Activated CD8-positive, alpha-beta T cell treated with anti-CD3 and anti-CD28 coated beads, Interleukin-2, amount 10 ng/mL, durations not matched to agents 7 days and 5 days (primary cell): ENCODE measurements at regions not wholly inside any gene's neighbourhood (a gene's known extent, or its start where the extent isn't known, plus 50 kb on each side); places are given as distances from the start of the nearest gene placed in this dataset.
A peak's percentile ranks its signal among the peaks of the same experiment; 100 is the strongest.

Experiments used
- ATAC-seq: fragments of 150-1000 bp; cut with Tn5 transposase; one replicate; pipeline ENCODE4 v1.10.0; 2021; ENCODE audit warnings: moderate library complexity
- CTCF ChIA-PET: fragments of 350-600 bp; sonication (Branson Sonifier 250); formaldehyde crosslinking; loops from one replicate; lab custom pipeline; 2021; ENCODE audit warnings: antibody characterized with exemption; lab: Charles Lee
- POLR2A ChIA-PET: fragments of 350-600 bp; sonication (Branson Sonifier 250); formaldehyde crosslinking; loops from one replicate; lab custom pipeline; 2021; ENCODE audit warnings: antibody characterized with exemption; lab: Charles Lee
- DNase-seq: peaks from one replicate; pipeline ENCODE4 v3.0.0-alpha.2; 2020
- H3K27ac Mint-ChIP-seq: one replicate; pipeline ENCODE4 v1.8.0; 2021; ENCODE audit warnings: mild to moderate bottlenecking, mixed read lengths
- H3K27me3 Mint-ChIP-seq: one replicate; pipeline ENCODE4 v1.8.0; 2021; ENCODE audit warnings: low read depth, mixed read lengths
- H3K36me3 Mint-ChIP-seq: one replicate; pipeline ENCODE4 v1.8.0; 2021; ENCODE audit warnings: low read depth, mixed read lengths
- H3K4me1 Mint-ChIP-seq: one replicate; pipeline ENCODE4 v1.8.0; 2021; ENCODE audit warnings: low read depth, mixed read lengths
- H3K4me3 Mint-ChIP-seq: one replicate; pipeline ENCODE4 v1.8.0; 2021; ENCODE audit warnings: mild to moderate bottlenecking, mixed read lengths
- H3K9me3 Mint-ChIP-seq: one replicate; pipeline ENCODE4 v1.8.0; 2022; ENCODE audit warnings: mixed read lengths; ENCODE audit not compliant: insufficient read depth

DNA sequence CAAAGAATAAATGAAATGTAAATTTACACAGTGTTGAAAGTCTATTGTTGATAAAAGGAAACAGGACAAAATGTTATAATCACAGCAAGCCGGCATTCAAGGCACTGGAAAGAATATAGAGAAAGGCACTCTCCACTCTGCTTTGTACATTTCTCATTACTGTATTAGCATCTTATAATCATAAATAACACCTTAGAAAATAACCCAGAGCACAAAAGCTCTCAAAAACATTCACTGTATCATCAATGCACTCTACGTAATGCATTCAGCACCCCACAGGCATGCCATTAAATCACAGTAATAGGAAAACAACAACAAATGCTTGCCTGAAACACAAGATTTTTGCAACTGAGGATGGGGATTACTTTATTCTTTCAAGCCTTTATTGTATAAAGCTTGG lies 75.3 kb upstream of the TRPC3 start:
- POLR2A ChIA-PET: interaction anchor here (0.7 kb wide), 1 partner anchor 507 kb away, joined by 3 read pairs; no protein-coding TSS in a partner anchor
- H3K27ac Mint-ChIP-seq: no peak overlapping the region
- H3K9me3 Mint-ChIP-seq: no peaks in the 10 kb centered on the region
- no peaks in the 10 kb centered on the region for H3K36me3 Mint-ChIP-seq
- CTCF ChIA-PET: no interaction called here
- no peak overlapping the region for H3K4me3 Mint-ChIP-seq
- peaks cover 16% of the 10 kb centered on the region for H3K27me3 Mint-ChIP-seq
- H3K4me1 Mint-ChIP-seq: no peaks in the 10 kb centered on the region
- ATAC-seq (no peak), DNase-seq (no peak)

DNA sequence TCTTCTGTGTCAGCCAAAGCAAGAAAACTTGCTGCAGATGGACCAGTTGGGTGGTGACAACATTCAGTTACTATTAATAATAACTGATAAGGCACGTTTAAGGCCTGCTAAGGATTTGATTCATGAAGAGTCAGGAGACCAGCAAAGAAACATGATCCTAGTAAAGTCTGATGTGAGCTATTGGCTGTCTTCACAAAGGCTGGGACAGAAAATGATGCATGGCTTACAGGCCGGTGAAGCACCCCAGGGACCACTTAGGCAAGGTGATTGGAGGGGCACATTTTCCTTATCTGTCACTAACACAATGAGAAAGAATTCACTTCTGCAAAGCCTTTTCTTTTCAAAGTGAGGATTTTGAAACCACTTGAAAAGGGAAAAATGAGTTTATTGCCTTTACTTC lies 65.4 kb upstream of the TRPC3 start:
- ATAC-seq (no peak), DNase-seq (no peak)
- Mint-ChIP-seq H3K36me3 (no peaks in the 10 kb centered on the region), H3K27me3 (peaks cover 23% of the 10 kb centered on the region), H3K27ac (no peak overlapping the region), H3K4me3 (no peak overlapping the region), H3K9me3 (no peaks in the 10 kb centered on the region), H3K4me1 (no peaks in the 10 kb centered on the region)
- ChIA-PET CTCF (no interaction called here), POLR2A (no interaction called here)

DNA sequence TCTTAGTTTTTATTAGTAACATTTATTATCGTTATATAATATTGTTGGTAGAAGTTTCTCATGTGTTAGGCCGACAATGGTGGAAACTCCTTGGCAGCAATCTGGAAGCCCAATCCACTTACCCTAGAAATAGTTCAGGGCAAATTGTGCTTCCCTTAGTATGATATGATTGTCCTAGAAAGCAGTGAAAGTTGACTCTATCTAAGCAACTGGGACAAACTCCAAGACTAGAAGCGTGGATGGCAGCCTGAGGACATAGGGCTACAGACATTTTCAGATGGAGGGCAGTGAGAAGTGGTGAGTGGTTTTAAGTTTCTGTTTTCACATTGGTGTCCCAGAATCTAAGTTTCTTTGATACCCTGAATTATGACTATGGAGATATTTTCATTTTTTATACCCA lies 63.3 kb upstream of the TRPC3 start:
- ATAC-seq (no peak), DNase-seq (no peak)
- H3K4me1 Mint-ChIP-seq: no peaks in the 10 kb centered on the region
- no peak overlapping the region for H3K27ac Mint-ChIP-seq
- peaks cover 34% of the 10 kb centered on the region for H3K27me3 Mint-ChIP-seq
- CTCF ChIA-PET: no interaction called here
- H3K9me3 Mint-ChIP-seq: no peaks in the 10 kb centered on the region
- H3K36me3 Mint-ChIP-seq: no peaks in the 10 kb centered on the region
- no peak overlapping the region for H3K4me3 Mint-ChIP-seq
- POLR2A ChIA-PET: no interaction called here

DNA sequence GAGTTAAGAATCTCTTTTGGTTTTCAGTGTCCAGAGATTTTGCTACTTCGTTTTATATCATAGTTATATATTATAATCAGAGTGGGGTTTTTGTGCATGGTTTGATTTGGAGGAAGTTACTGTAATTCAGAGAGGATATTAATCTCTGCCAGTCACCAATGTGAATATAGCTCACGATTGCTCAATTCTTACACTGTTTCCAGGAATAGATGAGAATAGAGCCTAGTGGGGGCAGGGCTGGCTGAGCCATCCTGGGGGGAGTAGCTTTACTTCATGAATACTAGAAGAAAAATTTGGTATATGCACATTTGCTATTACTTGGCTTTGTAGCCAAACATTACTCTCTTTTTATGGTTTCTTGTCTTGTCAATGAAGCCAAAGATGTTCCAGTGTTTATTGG lies 60.9 kb upstream of the TRPC3 start:
- DNase-seq: no peak
- ChIA-PET POLR2A (no interaction called here), CTCF (interaction anchor here (1.3 kb wide), 1 partner anchor 9 kb away, joined by 5 read pairs; no protein-coding TSS in a partner anchor)
- Mint-ChIP-seq H3K9me3 (no peaks in the 10 kb centered on the region), H3K27ac (no peak overlapping the region), H3K4me3 (no peak overlapping the region), H3K36me3 (no peaks in the 10 kb centered on the region), H3K27me3 (peaks cover 24% of the 10 kb centered on the region), H3K4me1 (no peaks in the 10 kb centered on the region)
- ATAC-seq: no peak

DNA sequence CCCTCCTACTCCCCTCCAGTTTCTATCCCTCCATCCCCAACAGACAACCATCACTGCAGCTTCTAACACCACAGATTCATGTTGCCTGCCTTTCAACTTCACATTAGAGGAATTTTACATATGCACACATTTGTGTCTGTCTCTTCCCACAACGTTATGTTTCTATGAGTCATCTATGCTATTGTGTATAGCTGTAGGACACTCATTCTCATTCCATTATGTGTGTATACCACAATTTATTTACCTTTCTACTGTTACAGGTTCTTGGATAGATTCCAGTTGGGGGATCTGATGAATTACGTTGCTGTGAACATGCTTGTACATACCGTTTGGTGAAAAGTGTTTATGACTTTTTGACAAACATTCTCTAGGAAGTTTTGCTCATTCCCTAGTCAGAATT lies 58.8 kb upstream of the TRPC3 start:
- ChIA-PET POLR2A (no interaction called here), CTCF (no interaction called here)
- no peaks in the 10 kb centered on the region for H3K9me3 Mint-ChIP-seq
- no peak overlapping the region for H3K4me3 Mint-ChIP-seq
- H3K36me3 Mint-ChIP-seq: no peaks in the 10 kb centered on the region
- H3K27me3 Mint-ChIP-seq: peaks cover 20% of the 10 kb centered on the region
- peaks cover 10% of the 10 kb centered on the region for H3K4me1 Mint-ChIP-seq
- no peak for DNase-seq
- no peak overlapping the region for H3K27ac Mint-ChIP-seq
- no peak for ATAC-seq

DNA sequence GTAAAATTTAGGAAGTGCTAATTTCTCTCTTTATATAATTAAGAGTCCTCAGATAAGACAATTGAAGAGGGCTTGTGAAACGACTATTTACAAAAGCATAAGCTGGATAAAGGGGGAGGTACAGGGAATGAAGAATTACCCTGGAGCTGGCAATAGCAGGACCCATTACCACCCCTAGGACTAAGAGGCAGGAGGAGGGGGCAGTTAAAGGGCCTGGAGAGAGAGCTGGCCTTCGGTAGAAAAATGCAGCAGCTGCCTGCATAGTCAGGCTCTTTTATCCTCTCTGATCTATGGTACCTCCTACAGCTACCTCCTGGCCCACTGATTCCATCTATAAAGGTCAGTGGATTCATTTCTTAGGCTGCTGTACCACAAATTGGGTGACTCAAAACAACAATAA lies 57.7 kb upstream of the TRPC3 start:
- Mint-ChIP-seq H3K36me3 (no peaks in the 10 kb centered on the region), H3K4me3 (no peak overlapping the region), H3K27ac (no peak overlapping the region), H3K4me1 (peaks cover 10% of the 10 kb centered on the region), H3K27me3 (peaks cover 23% of the 10 kb centered on the region), H3K9me3 (no peaks in the 10 kb centered on the region)
- CTCF ChIA-PET: interaction anchor here (1.8 kb wide), 1 partner anchor 59 kb away, joined by 4 read pairs; no protein-coding TSS in a partner anchor
- POLR2A ChIA-PET: no interaction called here
- DNase-seq: no peak
- no peak for ATAC-seq

DNA sequence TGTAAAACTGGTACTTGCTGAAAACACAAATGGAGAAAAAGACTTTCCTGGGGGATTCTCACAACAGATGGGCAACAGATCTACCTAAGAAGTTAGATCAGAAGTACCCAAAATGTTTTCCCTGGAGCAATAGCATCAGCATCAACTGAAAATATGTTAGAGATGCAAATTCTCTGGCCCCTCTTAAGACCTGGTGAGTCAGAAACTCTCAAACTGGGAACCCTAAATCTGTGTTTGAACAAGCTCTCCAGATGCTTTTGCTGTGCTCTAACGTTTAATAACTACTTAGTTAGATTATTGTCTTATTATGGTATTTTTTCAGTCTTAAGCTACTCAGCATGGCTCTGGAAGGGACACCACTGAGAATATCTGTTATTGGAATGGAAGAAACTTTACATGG lies 55.2 kb upstream of the TRPC3 start:
- no peaks in the 10 kb centered on the region for H3K36me3 Mint-ChIP-seq
- no peak overlapping the region for H3K27ac Mint-ChIP-seq
- ATAC-seq (no peak), DNase-seq (no peak)
- CTCF ChIA-PET: interaction anchor here (1.0 to 1.4 kb wide), 2 partner anchors 58 to 571 kb away, joined by 3 to 4 read pairs; no protein-coding TSS in a partner anchor
- H3K4me1 Mint-ChIP-seq: peaks cover 10% of the 10 kb centered on the region
- POLR2A ChIA-PET: no interaction called here
- H3K27me3 Mint-ChIP-seq: peaks cover 26% of the 10 kb centered on the region
- no peak overlapping the region for H3K4me3 Mint-ChIP-seq
- no peaks in the 10 kb centered on the region for H3K9me3 Mint-ChIP-seq

DNA sequence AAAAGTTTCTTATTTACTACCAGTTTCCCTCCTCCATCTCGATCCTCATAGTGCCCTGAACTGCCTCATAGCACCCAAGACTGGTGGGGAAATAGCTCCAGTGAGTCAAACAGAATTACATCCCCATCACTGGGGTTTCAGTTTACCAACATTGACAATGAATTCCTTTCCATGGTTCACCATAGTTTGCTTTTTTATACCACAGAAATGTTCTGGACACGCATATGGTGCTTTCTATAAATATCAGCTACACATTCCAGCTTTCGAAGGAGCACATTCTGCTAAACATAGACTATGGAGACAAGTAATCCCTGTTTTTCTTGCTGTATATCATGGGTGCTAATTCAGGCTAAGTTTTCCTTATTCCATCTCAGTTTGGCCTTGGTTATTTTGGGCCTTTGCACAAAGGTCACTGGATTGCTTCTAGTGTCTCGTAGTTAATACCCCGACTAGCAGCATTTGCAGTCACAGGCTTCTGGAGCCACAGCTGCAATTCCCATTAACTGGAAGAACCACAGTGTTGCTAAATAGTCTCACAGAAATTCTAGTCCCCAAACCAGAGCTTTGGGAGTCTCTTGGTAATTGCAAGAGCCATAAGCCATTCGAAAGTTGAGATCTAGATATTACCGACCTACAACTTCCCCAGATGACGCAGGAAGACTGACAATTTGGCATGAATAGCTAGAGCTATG lies 53.4 kb upstream of the TRPC3 start:
- Mint-ChIP-seq H3K27me3 (peaks cover 20% of the 10 kb centered on the region), H3K4me3 (no peak overlapping the region), H3K4me1 (peaks cover 10% of the 10 kb centered on the region), H3K36me3 (no peaks in the 10 kb centered on the region), H3K27ac (no peak overlapping the region), H3K9me3 (no peaks in the 10 kb centered on the region)
- no peak for ATAC-seq
- ChIA-PET POLR2A (no interaction called here), CTCF (interaction anchor here (0.7 to 1.5 kb wide), 3 partner anchors 21 to 105 kb away, joined by 3 to 4 read pairs (median 3); no protein-coding TSS in a partner anchor)
- DNase-seq: no peak

DNA sequence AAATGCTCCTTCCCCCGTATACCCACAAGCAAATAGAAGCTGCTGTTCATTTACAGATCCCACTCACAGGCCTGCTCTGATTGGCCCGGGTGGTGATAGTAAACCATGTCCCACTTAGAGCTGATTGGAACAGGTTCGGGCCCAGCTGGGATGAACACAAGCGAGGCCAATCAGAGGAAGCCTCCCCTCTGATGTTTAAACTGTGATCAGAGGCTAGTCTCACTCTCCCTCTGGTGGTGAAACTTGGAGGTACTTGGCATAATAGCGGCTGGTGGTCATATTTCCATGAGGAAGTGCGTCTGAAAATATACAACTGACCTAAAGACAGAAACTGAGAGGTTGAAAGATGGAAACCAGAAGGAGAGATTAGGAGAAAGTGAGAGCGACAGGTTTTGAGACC lies 51.5 kb upstream of the TRPC3 start:
- ATAC-seq (peak; percentile 69), DNase-seq (peak; percentile 34)
- Mint-ChIP-seq H3K9me3 (no peaks in the 10 kb centered on the region), H3K4me3 (no peak overlapping the region), H3K4me1 (peaks cover 10% of the 10 kb centered on the region), H3K27me3 (peaks cover 21% of the 10 kb centered on the region), H3K27ac (no peak overlapping the region), H3K36me3 (no peaks in the 10 kb centered on the region)
- CTCF ChIA-PET: interaction anchor here (0.6 to 2.0 kb wide), 5 partner anchors 9 to 582 kb away, joined by 3 to 11 read pairs (median 3); no protein-coding TSS in a partner anchor
- POLR2A ChIA-PET: no interaction called here
